ENCODE measurements at regions not wholly inside any gene's neighbourhood (a gene's known extent, or its start where the extent isn't known, plus 50 kb on each side); places are given as distances from the start of the nearest gene placed in this dataset.

- H3K36me3 Mint-ChIP-seq (ENCODE audit: low read depth): no peaks in the 10 kb centered on the region
- TF ChIP-seq, protein P1, sequence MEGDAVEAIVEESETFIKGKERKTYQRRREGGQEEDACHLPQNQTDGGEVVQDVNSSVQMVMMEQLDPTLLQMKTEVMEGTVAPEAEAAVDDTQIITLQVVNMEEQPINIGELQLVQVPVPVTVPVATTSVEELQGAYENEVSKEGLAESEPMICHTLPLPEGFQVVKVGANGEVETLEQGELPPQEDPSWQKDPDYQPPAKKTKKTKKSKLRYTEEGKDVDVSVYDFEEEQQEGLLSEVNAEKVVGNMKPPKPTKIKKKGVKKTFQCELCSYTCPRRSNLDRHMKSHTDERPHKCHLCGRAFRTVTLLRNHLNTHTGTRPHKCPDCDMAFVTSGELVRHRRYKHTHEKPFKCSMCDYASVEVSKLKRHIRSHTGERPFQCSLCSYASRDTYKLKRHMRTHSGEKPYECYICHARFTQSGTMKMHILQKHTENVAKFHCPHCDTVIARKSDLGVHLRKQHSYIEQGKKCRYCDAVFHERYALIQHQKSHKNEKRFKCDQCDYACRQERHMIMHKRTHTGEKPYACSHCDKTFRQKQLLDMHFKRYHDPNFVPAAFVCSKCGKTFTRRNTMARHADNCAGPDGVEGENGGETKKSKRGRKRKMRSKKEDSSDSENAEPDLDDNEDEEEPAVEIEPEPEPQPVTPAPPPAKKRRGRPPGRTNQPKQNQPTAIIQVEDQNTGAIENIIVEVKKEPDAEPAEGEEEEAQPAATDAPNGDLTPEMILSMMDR (IDR thresholded peaks at IDR 0.05): no peak
- peaks cover 25% of the 10 kb centered on the region for H3K27me3 Mint-ChIP-seq (ENCODE audit: low read depth)
- no peak overlapping the region for H3K4me3 Mint-ChIP-seq (ENCODE audit: unreplicated experiment)
- no peaks in the 10 kb centered on the region for H3K4me1 Mint-ChIP-seq (ENCODE audit: low read depth)
- DNase-seq (ENCODE audit: low spot score): no peak
- H3K27ac Mint-ChIP-seq (ENCODE audit: unreplicated experiment): no peak overlapping the region
- H3K9me3 Mint-ChIP-seq (ENCODE audit: low read depth): no peaks in the 10 kb centered on the region
Observed at GRCh38 chr2:239870863-239871262, 154.3 kb downstream of the NDUFA10 start.

DNA sequence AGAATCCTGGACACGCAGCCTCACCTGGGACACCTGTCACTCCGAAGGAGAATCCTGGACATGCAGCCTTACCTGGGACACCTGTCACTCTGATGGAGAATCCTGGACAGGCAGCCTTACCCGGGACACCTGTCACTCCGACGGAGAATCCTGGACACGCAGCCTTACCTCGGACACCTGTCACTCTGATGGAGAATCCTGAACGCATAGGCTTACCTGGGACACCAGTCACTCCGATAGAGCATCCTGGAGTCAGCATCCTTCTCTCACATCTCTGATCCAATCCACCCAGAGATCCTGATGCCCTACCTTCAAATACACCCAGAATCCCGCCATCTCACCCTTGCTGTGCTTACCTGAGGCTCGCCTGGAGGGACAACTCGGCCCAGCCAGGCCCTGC, 154.9 kb downstream of the NDUFA10 start:
- no peak overlapping the region for H3K4me3 Mint-ChIP-seq (ENCODE audit: unreplicated experiment)
- no peaks in the 10 kb centered on the region for H3K9me3 Mint-ChIP-seq (ENCODE audit: low read depth)
- peaks cover 23% of the 10 kb centered on the region for H3K27me3 Mint-ChIP-seq (ENCODE audit: low read depth)
- TF ChIP-seq, protein P1 (IDR thresholded peaks at IDR 0.05): no peak
- no peaks in the 10 kb centered on the region for H3K4me1 Mint-ChIP-seq (ENCODE audit: low read depth)
- H3K27ac Mint-ChIP-seq (ENCODE audit: unreplicated experiment): no peak overlapping the region
- no peak for DNase-seq (ENCODE audit: low spot score)
- no peaks in the 10 kb centered on the region for H3K36me3 Mint-ChIP-seq (ENCODE audit: low read depth)

- H3K27ac Mint-ChIP-seq (ENCODE audit: unreplicated experiment): no peak overlapping the region
- H3K9me3 Mint-ChIP-seq (ENCODE audit: low read depth): no peaks in the 10 kb centered on the region
- no peak overlapping the region for H3K4me3 Mint-ChIP-seq (ENCODE audit: unreplicated experiment)
- H3K27me3 Mint-ChIP-seq (ENCODE audit: low read depth): peaks cover 20% of the 10 kb centered on the region
- H3K36me3 Mint-ChIP-seq (ENCODE audit: low read depth): no peaks in the 10 kb centered on the region
- TF ChIP-seq, protein P1 (IDR thresholded peaks at IDR 0.05): no peak
- H3K4me1 Mint-ChIP-seq (ENCODE audit: low read depth): no peaks in the 10 kb centered on the region
- no peak for DNase-seq (ENCODE audit: low spot score)
Observed at GRCh38 chr2:239869272-239870155, 155.6 kb downstream of the NDUFA10 start.

GRCh38 chr2:239868556-239869181, 156.5 kb downstream of the NDUFA10 start:
- DNase-seq (ENCODE audit: low spot score): no peak
- TF ChIP-seq, protein P1 (IDR thresholded peaks at IDR 0.05): no peak
- no peak overlapping the region for H3K27ac Mint-ChIP-seq (ENCODE audit: unreplicated experiment)
- peaks cover 12% of the 10 kb centered on the region for H3K27me3 Mint-ChIP-seq (ENCODE audit: low read depth)
- H3K9me3 Mint-ChIP-seq (ENCODE audit: low read depth): no peaks in the 10 kb centered on the region
- no peak overlapping the region for H3K4me3 Mint-ChIP-seq (ENCODE audit: unreplicated experiment)
- no peaks in the 10 kb centered on the region for H3K4me1 Mint-ChIP-seq (ENCODE audit: low read depth)
- H3K36me3 Mint-ChIP-seq (ENCODE audit: low read depth): no peaks in the 10 kb centered on the region

DNA sequence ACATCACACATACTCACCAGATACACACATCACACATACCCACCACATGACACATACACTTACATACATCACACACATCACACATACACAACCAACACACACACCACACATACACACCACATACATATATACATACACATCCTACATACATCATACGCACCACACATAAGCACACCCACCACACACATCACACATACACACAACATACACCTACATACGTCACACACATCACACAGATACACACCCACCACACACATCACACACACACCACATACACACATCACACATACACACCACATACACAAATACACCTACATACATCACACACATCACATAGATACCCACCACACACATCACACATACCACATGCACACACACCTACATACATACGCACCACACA, 158.4 kb downstream of the NDUFA10 start:
- TF ChIP-seq, protein P1 (IDR thresholded peaks at IDR 0.05): no peak

More for the DNA sequence above, 158.4 kb downstream of the NDUFA10 start:
- no peaks in the 10 kb centered on the region for H3K4me1 Mint-ChIP-seq (ENCODE audit: low read depth)
- H3K9me3 Mint-ChIP-seq (ENCODE audit: low read depth): no peaks in the 10 kb centered on the region
- no peaks in the 10 kb centered on the region for H3K36me3 Mint-ChIP-seq (ENCODE audit: low read depth)
- H3K4me3 Mint-ChIP-seq (ENCODE audit: unreplicated experiment): no peak overlapping the region
- no peak overlapping the region for H3K27ac Mint-ChIP-seq (ENCODE audit: unreplicated experiment)
- H3K27me3 Mint-ChIP-seq (ENCODE audit: low read depth): peaks cover 11% of the 10 kb centered on the region
- no peak for DNase-seq (ENCODE audit: low spot score)

Data from chondrocyte (in vitro differentiated cells).